ENCODE measurements at regions not wholly inside any gene's neighbourhood (a gene's known extent, or its start where the extent isn't known, plus 50 kb on each side); places are given as distances from the start of the nearest gene placed in this dataset.

- TF ChIP-seq ZNF274 (IDR thresholded peaks at IDR 0.05; ENCODE audit: low read depth, low read length), result no peak
- no peak for TF ChIP-seq YY1 (IDR thresholded peaks at IDR 0.05; ENCODE audit: insufficient read depth, insufficient read length)
Observed at GRCh38 chr9:75410405-75410804, 322.1 kb downstream of the OSTF1 start.

Measured in NT2/D1 (cell line).